Nephron progenitor cell (in vitro differentiated cells): ENCODE measurements at regions not wholly inside any gene's neighbourhood (a gene's known extent, or its start where the extent isn't known, plus 50 kb on each side); places are given as distances from the start of the nearest gene placed in this dataset.
"Not testable (repeated sequence)": the region's sequence is repeated elsewhere in the genome, so short reads cannot be mapped to it uniquely, and the experiment has no call there.

Experiments
- DNase-seq: peaks from one replicate; pipeline ENCODE4 v3.0.0; 2021
- H3K27ac Mint-ChIP-seq: 2 replicates; pipeline ENCODE4 v1.8.0; 2021; ENCODE audit warnings: mild to moderate bottlenecking, moderate library complexity, mixed read lengths
- H3K27me3 Mint-ChIP-seq: 2 replicates; pipeline ENCODE4 v1.8.0; 2021; ENCODE audit warnings: mild to moderate bottlenecking, low read depth, mixed read lengths; ENCODE audit not compliant: poor library complexity
- H3K36me3 Mint-ChIP-seq: 2 replicates; pipeline ENCODE4 v1.8.0; 2021; ENCODE audit warnings: low read depth, mixed read lengths
- H3K4me1 Mint-ChIP-seq: 2 replicates; pipeline ENCODE4 v1.8.0; 2021; ENCODE audit warnings: mixed read lengths
- H3K4me3 Mint-ChIP-seq: 2 replicates; pipeline ENCODE4 v1.8.0; 2021; ENCODE audit warnings: mild to moderate bottlenecking, moderate library complexity, mixed read lengths
- H3K9me3 Mint-ChIP-seq: 2 replicates; pipeline ENCODE4 v1.8.0; 2021; ENCODE audit warnings: mild to moderate bottlenecking, moderate library complexity, mixed read lengths
- TF ChIP-seq, protein P1 (sequence below): fragments of 200-600 bp; sonication (generic); IDR thresholded peaks from 2 replicates; pipeline ENCODE4 v1.5.0; 2021; ENCODE audit warnings: antibody characterized with exemption

GRCh38 chr14:35932659-35933159 is 106.6 kb downstream of the BRMS1L start:
- DNase-seq, result no peak
- no peaks in the 10 kb centered on the region for H3K4me1 Mint-ChIP-seq
- no peaks in the 10 kb centered on the region for H3K36me3 Mint-ChIP-seq
- H3K4me3 Mint-ChIP-seq, result no peak overlapping the region
- no peaks in the 10 kb centered on the region for H3K9me3 Mint-ChIP-seq
- no peak overlapping the region for H3K27ac Mint-ChIP-seq
- TF ChIP-seq, protein P1, sequence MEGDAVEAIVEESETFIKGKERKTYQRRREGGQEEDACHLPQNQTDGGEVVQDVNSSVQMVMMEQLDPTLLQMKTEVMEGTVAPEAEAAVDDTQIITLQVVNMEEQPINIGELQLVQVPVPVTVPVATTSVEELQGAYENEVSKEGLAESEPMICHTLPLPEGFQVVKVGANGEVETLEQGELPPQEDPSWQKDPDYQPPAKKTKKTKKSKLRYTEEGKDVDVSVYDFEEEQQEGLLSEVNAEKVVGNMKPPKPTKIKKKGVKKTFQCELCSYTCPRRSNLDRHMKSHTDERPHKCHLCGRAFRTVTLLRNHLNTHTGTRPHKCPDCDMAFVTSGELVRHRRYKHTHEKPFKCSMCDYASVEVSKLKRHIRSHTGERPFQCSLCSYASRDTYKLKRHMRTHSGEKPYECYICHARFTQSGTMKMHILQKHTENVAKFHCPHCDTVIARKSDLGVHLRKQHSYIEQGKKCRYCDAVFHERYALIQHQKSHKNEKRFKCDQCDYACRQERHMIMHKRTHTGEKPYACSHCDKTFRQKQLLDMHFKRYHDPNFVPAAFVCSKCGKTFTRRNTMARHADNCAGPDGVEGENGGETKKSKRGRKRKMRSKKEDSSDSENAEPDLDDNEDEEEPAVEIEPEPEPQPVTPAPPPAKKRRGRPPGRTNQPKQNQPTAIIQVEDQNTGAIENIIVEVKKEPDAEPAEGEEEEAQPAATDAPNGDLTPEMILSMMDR, result no peak
- H3K27me3 Mint-ChIP-seq, result peaks cover 18% of the 10 kb centered on the region

DNA sequence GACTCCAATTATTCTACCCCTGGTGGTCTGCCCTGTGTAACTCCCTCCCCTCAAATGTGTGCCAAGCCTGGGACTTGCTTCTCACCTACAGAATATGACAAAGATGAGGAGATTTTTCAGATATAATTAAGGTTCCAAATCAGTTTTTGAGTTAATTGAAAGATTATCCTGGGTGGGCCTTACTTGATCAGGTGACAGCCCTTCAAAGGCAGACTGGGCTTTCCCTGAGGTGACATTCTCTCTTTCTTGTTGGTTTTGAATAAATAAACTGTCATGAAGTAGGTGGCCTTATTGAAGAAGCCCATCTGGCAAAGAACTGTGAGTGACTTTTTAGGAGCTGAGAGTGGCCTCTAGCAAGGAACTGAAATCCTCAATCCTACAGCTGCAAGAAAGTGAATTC is 106.0 kb downstream of the BRMS1L start:
- H3K27ac Mint-ChIP-seq, result no peak overlapping the region
- H3K27me3 Mint-ChIP-seq, result peaks cover 13% of the 10 kb centered on the region
- no peak for DNase-seq
- H3K36me3 Mint-ChIP-seq, result no peaks in the 10 kb centered on the region
- no peaks in the 10 kb centered on the region for H3K4me1 Mint-ChIP-seq
- TF ChIP-seq, protein P1, result no peak
- no peak overlapping the region for H3K4me3 Mint-ChIP-seq
- H3K9me3 Mint-ChIP-seq, result no peaks in the 10 kb centered on the region

DNA sequence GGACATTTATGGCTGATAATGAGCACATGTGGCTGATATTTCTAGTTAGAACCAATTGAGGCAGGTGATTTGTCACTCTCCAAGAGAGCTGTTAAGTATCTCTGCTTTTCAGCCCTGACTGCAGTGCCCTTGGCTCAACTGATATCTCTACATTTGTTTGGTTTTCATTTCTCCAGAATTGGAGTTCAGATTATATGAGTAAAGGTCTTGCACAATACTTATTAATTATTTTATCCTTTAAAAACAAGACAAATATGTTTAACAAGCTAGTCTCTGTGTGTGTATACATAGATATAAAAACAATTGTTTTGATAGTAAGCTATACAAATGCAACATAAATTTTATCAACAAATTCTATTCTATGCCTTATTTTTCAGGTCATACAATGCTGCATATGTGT is 105.2 kb downstream of the BRMS1L start:
- Mint-ChIP-seq H3K27ac (no peak overlapping the region), H3K27me3 (peaks cover 11% of the 10 kb centered on the region), H3K4me3 (no peak overlapping the region)

GRCh38 chr14:35929186-35929585 is 103.0 kb downstream of the BRMS1L start:
- Mint-ChIP-seq H3K27ac (no peak overlapping the region), H3K4me3 (no peak overlapping the region), H3K27me3 (peaks cover 7% of the 10 kb centered on the region), H3K4me1 (no peaks in the 10 kb centered on the region), H3K36me3 (no peaks in the 10 kb centered on the region), H3K9me3 (no peaks in the 10 kb centered on the region)
- TF ChIP-seq, protein P1, result no peak
- no peak for DNase-seq

More for the DNA sequence above, 105.2 kb downstream of the BRMS1L start:
- Mint-ChIP-seq H3K9me3 (no peaks in the 10 kb centered on the region), H3K36me3 (no peaks in the 10 kb centered on the region), H3K4me1 (no peaks in the 10 kb centered on the region)
- no peak for DNase-seq
- TF ChIP-seq, protein P1, result no peak

DNA sequence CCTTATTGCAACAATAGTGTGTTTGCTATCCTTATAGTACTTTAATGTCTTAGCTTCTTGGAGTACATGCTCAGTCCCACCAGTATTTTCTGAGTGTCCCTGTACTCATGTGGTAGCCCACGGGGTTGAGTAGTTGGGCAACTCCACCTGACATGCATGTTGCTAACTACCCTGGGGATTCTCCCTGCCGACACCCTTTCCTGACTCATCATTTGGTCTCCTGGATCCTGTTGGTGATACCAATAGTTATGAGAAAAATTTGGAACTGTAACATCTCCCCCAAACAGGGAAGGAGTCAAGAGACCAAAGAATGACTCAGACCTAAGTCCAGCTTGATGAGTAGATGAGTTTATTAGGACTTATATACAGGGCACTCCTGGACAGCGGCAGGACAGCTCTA is 101.6 kb downstream of the BRMS1L start:
- Mint-ChIP-seq H3K27me3 (peaks cover 7% of the 10 kb centered on the region), H3K9me3 (no peaks in the 10 kb centered on the region), H3K4me3 (no peak overlapping the region), H3K36me3 (no peaks in the 10 kb centered on the region), H3K4me1 (no peaks in the 10 kb centered on the region), H3K27ac (no peak overlapping the region)
- DNase-seq, result no peak
- TF ChIP-seq, protein P1, result no peak

GRCh38 chr14:35925319-35925718 is 99.2 kb downstream of the BRMS1L start:
- DNase-seq, result no peak
- TF ChIP-seq, protein P1, result no peak
- Mint-ChIP-seq H3K4me3 (no peak overlapping the region), H3K27me3 (no peaks in the 10 kb centered on the region), H3K36me3 (no peaks in the 10 kb centered on the region), H3K4me1 (no peaks in the 10 kb centered on the region), H3K9me3 (no peaks in the 10 kb centered on the region), H3K27ac (no peak overlapping the region)

- H3K27me3 Mint-ChIP-seq, H3K27ac Mint-ChIP-seq, H3K4me3 Mint-ChIP-seq, DNase-seq, H3K9me3 Mint-ChIP-seq, H3K36me3 Mint-ChIP-seq, H3K4me1 Mint-ChIP-seq: not testable (repeated sequence)
Observed at GRCh38 chr14:35922590-35922989, 96.5 kb downstream of the BRMS1L start.
